ENCODE measurements at regions not wholly inside any gene's neighbourhood (a gene's known extent, or its start where the extent isn't known, plus 50 kb on each side); places are given as distances from the start of the nearest gene placed in this dataset.

- Histone ChIP-seq H3K9me3 (ENCODE audit: control insufficient read depth, low read depth, low read length) (no peaks in the 10 kb centered on the region), H3K4ac (ENCODE audit: low read depth, low read length) (no peak overlapping the region), H3K4me2 (ENCODE audit: insufficient read depth, insufficient read length, low read length) (no peak overlapping the region), H2BK120ac (ENCODE audit: low read depth, low read length, poor library complexity, severe bottlenecking) (no peak overlapping the region), H3K79me1 (ENCODE audit: insufficient read depth, low read depth, low read length, poor library complexity, severe bottlenecking) (no peaks in the 10 kb centered on the region), H3K14ac (ENCODE audit: insufficient read depth, low read length) (no peak overlapping the region), H3K79me2 (ENCODE audit: insufficient read depth, low read length) (no peaks in the 10 kb centered on the region), H3K23me2 (ENCODE audit: insufficient read length, low read depth, low read length, poor library complexity, severe bottlenecking) (no peaks in the 10 kb centered on the region), H3K27me3 (ENCODE audit: insufficient read depth, low read length) (no peaks in the 10 kb centered on the region), H3K9ac (ENCODE audit: extremely low read depth, insufficient read length, low read length) (no peak overlapping the region), H3K23ac (ENCODE audit: insufficient read length, low read depth, low read length) (no peak overlapping the region), H2AK5ac (ENCODE audit: insufficient read length, low read length) (no peak overlapping the region), H4K8ac (replicated peaks; ENCODE audit: insufficient read length, low read depth, low read length) (no peak overlapping the region), H3K27ac (ENCODE audit: insufficient read length, low read depth, low read length) (no peak overlapping the region), H3K4me1 (ENCODE audit: insufficient read depth, low read length) (no peaks in the 10 kb centered on the region), H3K18ac (ENCODE audit: insufficient read length, low read depth, low read length) (no peak overlapping the region), H2AFZ (ENCODE audit: low read length) (no peak overlapping the region), H2BK20ac (ENCODE audit: low read depth, low read length, poor library complexity, severe bottlenecking) (no peak overlapping the region), H2BK15ac (ENCODE audit: low read depth, low read length) (no peak overlapping the region), H4K20me1 (ENCODE audit: control insufficient read depth, insufficient read depth, insufficient read length) (no peaks in the 10 kb centered on the region), H2BK5ac (ENCODE audit: insufficient read length, low read length) (no peak overlapping the region), H3K56ac (ENCODE audit: insufficient read length, low read depth, low read length) (no peak overlapping the region), H4K5ac (ENCODE audit: insufficient read length, low read depth, low read length) (no peak overlapping the region), H3T11ph (ENCODE audit: low read length) (no peak overlapping the region), H2BK12ac (ENCODE audit: insufficient read length, low read depth, low read length) (no peak overlapping the region), H4K91ac (ENCODE audit: insufficient read length, low read depth, low read length) (no peak overlapping the region)
- Mint-ChIP-seq H3K27ac (no peak overlapping the region), H3K4me1 (peaks cover 8 to 14% of the 10 kb centered on the region in 2 experiments), H3K27me3 (ENCODE audit: low read depth) (no peaks in the 10 kb centered on the region), H3K36me3 (ENCODE audit: insufficient read depth in 1 of 3, low read depth in 3 of 3) (no peaks in the 10 kb centered on the region), H3K9me3 (no peaks in the 10 kb centered on the region; a peak in 1 of 5 replicates), H3K4me3 (no peak overlapping the region)
- peak; percentile 51 for TF ChIP-seq CTCF (conservative IDR thresholded peaks at IDR 0.05)
- DNase-seq = peak; percentile 53
- WGBS (ENCODE audit: extremely low coverage, insufficient read length, low lambda C conversion rate) = no CpG with 5 or more reads among the region's 3 CpGs
Observed at GRCh38 chr6:8170245-8170644, 67.9 kb upstream of the EEF1E1 start.

Measured in H9 (cell line).